ENCODE measurements at regions not wholly inside any gene's neighbourhood (a gene's known extent, or its start where the extent isn't known, plus 50 kb on each side); places are given as distances from the start of the nearest gene placed in this dataset.
"Not testable (repeated sequence)": the region's sequence is repeated elsewhere in the genome, so short reads cannot be mapped to it uniquely, and the experiment has no call there.

- DNase-seq = not testable (repeated sequence)
Measured at GRCh38 chr5:82532075-82532474, 253.9 kb upstream of the RPS23 start.

- DNase-seq = no peak
Measured at GRCh38 chr5:82526540-82526939, 248.4 kb upstream of the RPS23 start.

DNA sequence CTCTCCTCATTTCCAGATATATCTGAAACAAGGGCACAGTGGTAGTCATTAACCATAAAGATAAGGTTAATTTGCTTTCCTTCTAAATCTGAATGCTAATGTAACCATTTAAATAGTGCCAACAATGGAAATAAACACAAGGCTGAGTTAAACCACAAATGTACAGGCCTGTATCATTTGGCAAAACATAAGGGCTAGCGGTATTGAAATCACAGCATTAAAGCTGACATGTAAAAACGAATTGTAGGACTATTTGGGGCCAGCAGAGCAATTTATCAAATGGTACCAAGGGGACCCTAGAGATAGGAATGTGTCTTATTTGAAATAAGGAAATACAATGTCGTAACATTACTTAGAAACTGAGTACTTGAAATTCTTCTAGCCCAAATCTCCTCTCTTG lies 247.5 kb upstream of the RPS23 start:
- DNase-seq = no peak

GRCh38 chr5:82523633-82524032 lies 245.5 kb upstream of the RPS23 start:
- no peak for DNase-seq

GRCh38 chr5:82522897-82523296 lies 244.7 kb upstream of the RPS23 start:
- no peak for DNase-seq

DNA sequence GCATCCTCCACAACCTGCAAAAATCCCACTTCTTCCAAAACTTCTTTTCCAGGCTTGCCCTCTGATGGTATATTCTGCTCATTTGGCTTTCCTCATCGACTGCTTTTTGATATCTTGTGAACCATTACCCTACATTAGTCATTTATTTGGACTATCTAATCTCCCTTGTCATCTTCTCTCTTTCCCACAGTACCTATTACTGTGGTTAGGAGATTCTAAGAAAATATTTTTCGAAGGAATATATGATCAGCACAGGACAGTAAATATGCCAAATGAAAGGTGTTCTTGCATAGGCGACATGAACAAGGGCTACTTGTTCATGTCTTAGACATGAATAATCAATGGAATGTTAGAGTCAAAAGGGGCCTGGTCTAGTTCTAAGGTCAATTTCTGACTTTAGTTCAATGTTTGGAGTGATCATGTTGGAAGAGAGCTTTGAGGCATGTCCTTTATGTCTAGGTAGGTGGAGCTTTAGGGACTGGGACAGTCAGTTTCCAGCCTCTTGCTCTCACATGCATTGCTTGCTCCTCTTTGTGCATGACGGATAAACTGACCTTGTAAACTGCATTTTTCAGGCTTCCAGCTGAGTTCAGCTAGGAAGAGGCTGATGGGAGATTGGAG lies 243.4 kb upstream of the RPS23 start:
- no peak for DNase-seq

DNA sequence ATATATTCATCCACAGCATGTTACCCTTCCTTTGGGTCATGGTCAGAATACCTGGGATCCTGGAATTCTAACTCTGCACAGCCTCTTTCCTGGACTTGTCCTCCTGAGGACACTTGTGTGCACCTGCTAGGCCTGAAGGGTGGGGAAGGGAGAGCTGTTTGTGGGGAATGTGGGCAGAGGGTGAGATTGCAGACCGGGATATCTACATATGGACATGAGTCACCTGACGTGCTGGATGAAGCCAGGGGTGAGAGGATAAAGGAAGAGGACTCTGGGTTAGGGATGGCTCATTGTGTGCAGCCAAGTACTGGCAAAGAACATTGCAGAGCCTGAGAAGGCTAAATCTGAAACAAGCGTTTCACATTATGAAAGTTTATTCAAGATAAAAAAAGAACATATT lies 241.4 kb upstream of the RPS23 start:
- DNase-seq = no peak

- no peak for DNase-seq
Measured at GRCh38 chr5:82517544-82518075, 239.5 kb upstream of the RPS23 start.

- DNase-seq = no peak
Measured at GRCh38 chr5:82513738-82514137, 235.6 kb upstream of the RPS23 start.

DNA sequence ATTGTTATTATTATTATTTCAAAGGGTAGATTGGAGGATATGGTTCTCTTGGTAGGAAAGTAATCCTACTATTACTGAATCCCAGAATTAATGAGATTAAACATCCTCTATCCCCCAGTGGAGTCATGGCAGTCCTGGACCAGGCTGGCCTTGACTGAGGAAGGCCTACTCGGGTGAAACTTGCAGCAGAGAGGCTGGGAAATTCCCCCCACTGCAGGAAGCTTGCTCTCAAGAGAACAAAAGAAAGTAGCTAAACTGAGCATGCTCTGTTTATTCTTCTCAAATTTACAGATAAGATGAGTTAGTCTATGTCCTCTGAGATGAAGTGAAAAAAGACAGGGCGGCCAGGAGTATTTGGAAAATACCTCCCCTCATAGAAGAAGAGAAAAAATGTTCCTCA lies 233.9 kb upstream of the RPS23 start:
- peak; percentile 7 for DNase-seq

DNA sequence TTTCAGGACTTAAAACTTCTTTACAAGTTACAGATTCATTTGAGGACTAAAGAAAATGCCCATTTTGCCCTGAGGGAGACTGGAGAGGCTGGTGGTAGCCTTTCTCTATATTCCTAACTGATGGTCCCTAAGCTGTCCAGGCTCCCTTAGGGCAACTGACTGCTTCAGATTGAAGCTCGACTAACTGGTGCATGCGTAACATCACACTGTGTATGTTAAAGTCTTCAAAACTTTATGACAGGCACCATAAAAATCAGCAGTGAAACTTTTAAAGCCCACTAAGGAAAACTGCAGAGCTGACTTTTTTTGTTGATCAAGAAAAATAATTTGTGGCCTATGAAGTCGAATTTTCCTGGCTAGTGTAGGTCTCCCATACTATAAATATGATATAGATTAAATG lies 233.0 kb upstream of the RPS23 start:
- no peak for DNase-seq

DNA sequence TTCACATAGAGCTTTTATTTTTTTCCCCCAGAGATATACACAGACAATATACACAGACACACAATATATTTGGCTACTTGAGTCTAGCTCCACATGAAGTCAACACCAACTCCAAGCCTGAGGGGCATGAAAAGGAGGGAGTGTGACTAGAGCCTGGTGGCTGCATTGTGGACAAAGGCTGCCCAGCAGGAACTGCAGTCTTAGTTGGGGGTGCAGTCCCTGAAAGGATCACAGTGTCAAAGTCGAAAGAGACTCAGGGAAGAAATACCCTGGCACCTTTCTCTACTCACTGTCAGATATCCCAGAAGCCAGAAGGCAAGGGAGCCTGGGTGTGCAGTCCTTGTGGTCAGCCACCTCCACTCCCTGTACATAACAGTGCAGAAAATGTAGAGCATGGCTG lies 231.6 kb upstream of the RPS23 start:
- DNase-seq = no peak

GRCh38 chr5:82506390-82506789 lies 228.2 kb upstream of the RPS23 start:
- not testable (repeated sequence) for DNase-seq

- no peak for DNase-seq
Measured at GRCh38 chr5:82499725-82500244, 221.6 kb upstream of the RPS23 start.

DNA sequence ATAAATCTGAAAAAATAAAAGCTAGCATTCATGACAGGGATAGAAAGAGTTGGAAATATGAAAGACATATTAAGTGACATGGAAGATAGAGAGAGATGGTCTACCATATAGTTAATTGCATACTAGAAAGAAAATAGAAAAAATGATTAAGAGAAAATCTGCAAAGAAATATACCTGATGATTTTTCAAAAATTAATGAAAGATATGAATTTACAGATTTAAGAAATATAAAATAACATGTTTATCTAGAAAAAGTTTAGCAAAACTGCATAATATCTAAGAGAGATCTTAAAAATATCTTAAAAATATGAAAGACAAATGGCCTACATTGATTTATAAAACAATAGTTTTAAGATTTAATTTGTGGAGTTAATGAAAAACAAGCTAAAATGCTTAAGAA lies 219.1 kb upstream of the RPS23 start:
- DNase-seq = no peak

DNA sequence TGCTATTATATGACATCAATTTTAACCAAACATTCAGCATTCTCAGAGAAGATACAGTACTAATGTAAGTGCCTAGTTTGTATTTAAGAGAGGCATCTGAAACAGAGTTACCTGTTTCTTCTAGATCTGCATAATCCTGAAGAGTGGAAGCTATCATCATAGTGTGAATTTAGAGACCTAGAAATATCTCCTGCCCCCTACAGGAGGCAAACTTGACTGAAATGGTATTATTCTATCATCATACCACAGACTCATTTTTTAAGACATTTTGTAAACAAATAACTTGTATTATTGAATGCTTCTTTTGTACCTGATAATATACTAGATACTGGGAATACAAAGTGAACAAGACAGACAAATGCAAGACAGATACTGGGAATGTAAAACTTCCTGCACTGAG lies 216.8 kb upstream of the RPS23 start:
- no peak for DNase-seq

DNA sequence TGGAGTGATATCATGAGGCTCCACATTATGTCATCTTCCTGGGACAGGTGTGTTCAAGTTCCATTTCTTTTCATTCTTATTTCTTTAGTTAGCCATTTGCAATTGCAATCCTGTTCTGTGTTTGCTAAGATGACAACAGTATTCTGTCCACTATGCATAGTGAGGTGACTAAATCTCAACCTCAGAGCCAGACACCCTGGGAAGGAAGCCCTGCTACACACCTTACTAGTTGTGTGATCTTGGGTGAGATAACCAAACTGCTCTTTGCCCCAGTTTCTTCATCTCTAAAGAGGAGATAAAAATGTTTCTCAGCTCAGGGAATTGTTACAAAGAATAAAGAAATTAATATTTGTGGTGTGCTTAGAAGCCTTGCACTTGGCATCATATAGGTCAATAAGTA lies 215.1 kb upstream of the RPS23 start:
- DNase-seq = no peak

DNA sequence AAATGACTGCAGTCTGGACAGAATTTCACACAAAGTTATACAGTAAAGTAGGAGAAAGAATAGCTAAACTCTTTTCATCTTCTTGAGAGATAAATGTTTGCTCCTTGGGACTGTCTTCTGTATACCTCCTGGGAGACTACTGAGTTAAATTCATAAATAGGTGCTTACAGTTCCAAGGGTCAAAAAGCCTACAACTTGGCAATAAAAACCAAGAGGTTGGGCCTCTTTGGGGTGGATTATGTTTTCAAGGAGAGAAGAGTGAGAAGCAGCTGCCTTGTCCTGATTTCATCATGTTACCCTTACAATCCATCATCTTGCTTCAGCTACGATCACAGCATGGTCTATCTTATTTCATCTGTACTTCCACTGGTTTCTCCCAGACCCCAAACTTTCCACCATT lies 213.2 kb upstream of the RPS23 start:
- no peak for DNase-seq

DNA sequence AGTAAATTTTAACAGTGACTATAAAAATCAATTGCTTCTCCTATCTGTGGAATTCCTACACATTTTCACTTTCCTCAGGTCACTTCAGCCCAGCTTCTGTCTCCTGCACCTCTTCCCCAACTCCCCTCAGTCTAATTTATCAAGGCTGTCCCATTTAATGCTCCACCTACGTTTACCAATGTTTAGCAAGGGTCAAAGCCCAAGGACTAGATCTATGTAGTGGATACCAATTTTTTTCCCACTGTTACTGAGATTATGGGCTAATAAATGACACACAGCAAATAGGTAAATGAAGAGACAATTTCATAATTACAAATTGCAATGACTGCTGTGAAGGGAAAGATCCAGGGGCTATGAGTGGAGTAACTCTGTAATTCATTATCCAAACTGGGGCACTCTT lies 211.5 kb upstream of the RPS23 start:
- DNase-seq = no peak

GRCh38 chr5:82487131-82487530 lies 209.0 kb upstream of the RPS23 start:
- DNase-seq = no peak

DNA sequence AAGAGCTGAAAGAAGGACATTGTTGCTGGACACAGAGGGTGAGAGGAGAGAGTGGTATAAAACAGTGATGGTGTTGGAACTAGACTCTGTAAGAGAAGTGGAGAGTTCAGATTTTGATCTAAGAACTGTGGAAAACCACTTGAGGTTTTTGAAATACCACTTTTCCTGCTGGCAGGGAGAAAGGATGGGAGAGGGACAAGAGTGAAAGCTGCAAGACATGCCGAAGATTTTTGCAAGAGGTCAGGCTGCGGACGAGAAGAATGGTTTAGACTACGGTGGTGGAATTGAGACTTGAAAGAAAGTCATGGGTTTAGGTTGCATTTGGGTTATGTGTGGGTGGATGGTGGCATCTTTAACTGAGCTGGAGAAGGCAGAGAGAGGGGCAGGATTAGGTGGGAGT lies 202.2 kb upstream of the RPS23 start:
- no peak for DNase-seq

GRCh38 chr5:82476155-82476554 lies 198.0 kb upstream of the RPS23 start:
- DNase-seq = no peak

DNA sequence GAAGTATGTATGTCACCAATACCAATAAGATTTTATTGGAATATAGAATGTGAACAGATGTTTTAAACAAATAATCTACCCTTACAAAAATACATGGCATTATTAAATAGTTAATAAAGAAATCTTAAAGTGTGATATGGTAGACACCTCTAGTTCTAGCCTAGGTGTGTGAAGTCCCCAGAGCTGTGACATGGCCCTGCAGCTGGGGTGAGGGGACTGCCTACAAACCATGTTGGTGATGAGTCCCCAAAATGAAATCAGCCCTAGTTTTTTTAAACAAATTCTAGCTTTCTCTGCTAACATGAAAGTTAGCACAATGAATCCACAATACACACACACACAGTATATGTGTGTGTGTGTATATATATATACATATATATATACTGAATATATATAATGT lies 195.1 kb upstream of the RPS23 start:
- DNase-seq = no peak

GRCh38 chr5:82470185-82470994 lies 192.2 kb upstream of the RPS23 start:
- DNase-seq = no peak

Data from CD4-positive, alpha-beta T cell treated with Interleukin-17A for 1 hour (primary cell).